Nephron (organoid): ENCODE measurements at regions not wholly inside any gene's neighbourhood (a gene's known extent, or its start where the extent isn't known, plus 50 kb on each side); places are given as distances from the start of the nearest gene placed in this dataset.

Experiments
- H3K27ac Mint-ChIP-seq, 3 experiments: 2 replicates each; pipeline ENCODE4 v1.8.0; 2020; ENCODE audit warnings: mixed read lengths in 3 of 3, mild to moderate bottlenecking in 2 of 3, moderate library complexity in 1 of 3
- H3K27me3 Mint-ChIP-seq: 2 replicates; pipeline ENCODE4 v1.8.0; 2021; ENCODE audit warnings: low read depth, mild to moderate bottlenecking, moderate library complexity, mixed read lengths
- H3K36me3 Mint-ChIP-seq: 2 replicates; pipeline ENCODE4 v1.8.0; 2020; ENCODE audit warnings: low read depth, mixed read lengths
- H3K4me1 Mint-ChIP-seq: 2 replicates; pipeline ENCODE4 v1.8.0; 2020; ENCODE audit warnings: mixed read lengths
- H3K4me3 Mint-ChIP-seq, 3 experiments: 2 replicates each; pipeline ENCODE4 v1.8.0; 2020; ENCODE audit warnings: mild to moderate bottlenecking in 3 of 3, mixed read lengths in 3 of 3, moderate library complexity in 2 of 3
- H3K9me3 Mint-ChIP-seq: 2 replicates; pipeline ENCODE4 v1.8.0; 2020; ENCODE audit warnings: mixed read lengths
- TF ChIP-seq, protein P1 (sequence below), 3 experiments: fragments of 200-600 bp; sonication (generic); IDR thresholded peaks; one replicate each; pipeline ENCODE4 v1.5.0; 2021; ENCODE audit warnings: antibody characterized with exemption in 3 of 3; ENCODE audit not compliant: unreplicated experiment in 3 of 3

DNA sequence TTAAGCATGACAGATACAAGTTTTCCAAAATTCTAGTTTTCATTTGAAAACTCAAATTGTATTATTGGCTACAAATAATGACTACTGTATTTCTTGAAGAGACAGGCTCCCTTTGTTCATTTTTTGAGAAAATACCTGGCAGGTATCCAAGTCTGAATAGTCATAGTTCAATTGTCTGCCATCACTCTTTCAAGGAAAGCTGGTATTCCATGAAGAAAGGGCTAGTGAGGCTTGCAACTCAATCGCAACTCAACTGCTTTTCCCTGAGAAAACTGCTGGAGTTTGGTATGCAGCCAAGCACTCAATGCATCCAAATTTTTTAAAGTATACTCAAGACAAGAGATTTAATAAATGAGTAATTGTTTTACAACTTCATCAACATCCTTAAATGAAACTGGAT is 61.4 kb upstream of the TRIO start:
- H3K9me3 Mint-ChIP-seq = no peaks in the 10 kb centered on the region
- TF ChIP-seq, protein P1, sequence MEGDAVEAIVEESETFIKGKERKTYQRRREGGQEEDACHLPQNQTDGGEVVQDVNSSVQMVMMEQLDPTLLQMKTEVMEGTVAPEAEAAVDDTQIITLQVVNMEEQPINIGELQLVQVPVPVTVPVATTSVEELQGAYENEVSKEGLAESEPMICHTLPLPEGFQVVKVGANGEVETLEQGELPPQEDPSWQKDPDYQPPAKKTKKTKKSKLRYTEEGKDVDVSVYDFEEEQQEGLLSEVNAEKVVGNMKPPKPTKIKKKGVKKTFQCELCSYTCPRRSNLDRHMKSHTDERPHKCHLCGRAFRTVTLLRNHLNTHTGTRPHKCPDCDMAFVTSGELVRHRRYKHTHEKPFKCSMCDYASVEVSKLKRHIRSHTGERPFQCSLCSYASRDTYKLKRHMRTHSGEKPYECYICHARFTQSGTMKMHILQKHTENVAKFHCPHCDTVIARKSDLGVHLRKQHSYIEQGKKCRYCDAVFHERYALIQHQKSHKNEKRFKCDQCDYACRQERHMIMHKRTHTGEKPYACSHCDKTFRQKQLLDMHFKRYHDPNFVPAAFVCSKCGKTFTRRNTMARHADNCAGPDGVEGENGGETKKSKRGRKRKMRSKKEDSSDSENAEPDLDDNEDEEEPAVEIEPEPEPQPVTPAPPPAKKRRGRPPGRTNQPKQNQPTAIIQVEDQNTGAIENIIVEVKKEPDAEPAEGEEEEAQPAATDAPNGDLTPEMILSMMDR (IDR thresholded peaks at IDR 0.05; ENCODE audit: unreplicated experiment in 3 of 3) = no peak
- no peak overlapping the region for H3K4me3 Mint-ChIP-seq
- H3K36me3 Mint-ChIP-seq = no peaks in the 10 kb centered on the region
- peaks cover 21% of the 10 kb centered on the region for H3K27me3 Mint-ChIP-seq
- no peaks in the 10 kb centered on the region for H3K4me1 Mint-ChIP-seq
- H3K27ac Mint-ChIP-seq = no peak overlapping the region

DNA sequence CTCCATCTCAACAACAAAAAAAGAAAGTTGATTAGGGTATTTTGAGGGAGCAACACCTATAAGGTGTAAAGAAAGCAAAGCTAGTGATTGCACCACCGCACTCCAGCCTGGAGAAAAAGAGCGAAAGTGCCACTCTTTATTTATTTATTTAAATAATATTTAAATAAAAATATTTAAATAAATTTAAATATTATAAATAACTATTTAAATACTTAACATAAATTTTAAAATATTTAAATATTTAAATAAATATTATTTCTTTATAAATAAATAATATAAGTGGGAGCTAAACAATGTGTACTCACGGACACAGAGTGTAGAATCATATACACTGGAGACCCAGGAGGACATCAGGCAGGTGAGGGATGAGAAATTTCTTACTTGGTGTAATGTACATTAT is 64.4 kb upstream of the TRIO start:
- TF ChIP-seq, protein P1 (IDR thresholded peaks at IDR 0.05; ENCODE audit: unreplicated experiment in 3 of 3) = no peak

DNA sequence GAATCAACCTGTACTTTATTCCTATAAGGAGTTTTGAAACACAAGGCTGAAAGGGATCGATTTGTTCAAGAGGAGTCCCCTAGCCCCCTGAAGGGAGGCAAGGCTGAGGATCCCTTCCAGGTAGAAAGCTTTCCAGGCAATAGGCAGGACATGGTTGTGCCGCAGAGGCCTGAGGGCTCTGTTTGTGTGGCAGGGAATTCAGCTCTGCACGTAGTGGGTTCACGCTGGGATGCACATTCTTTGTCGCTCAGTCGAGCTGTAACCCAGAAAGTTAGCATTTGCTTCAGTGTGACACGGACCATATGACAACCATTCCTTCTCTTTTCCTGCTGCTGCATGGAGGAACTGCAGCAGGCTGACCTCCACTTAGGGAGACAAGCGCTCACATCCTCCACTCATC is 65.6 kb upstream of the TRIO start:
- TF ChIP-seq, protein P1 (IDR thresholded peaks at IDR 0.05; ENCODE audit: unreplicated experiment in 3 of 3) = no peak
- H3K4me3 Mint-ChIP-seq = no peak overlapping the region

More for the DNA sequence above, 64.4 kb upstream of the TRIO start:
- no peaks in the 10 kb centered on the region for H3K4me1 Mint-ChIP-seq
- H3K4me3 Mint-ChIP-seq = no peak overlapping the region
- H3K36me3 Mint-ChIP-seq = no peaks in the 10 kb centered on the region
- H3K27me3 Mint-ChIP-seq = peaks cover 14% of the 10 kb centered on the region
- no peaks in the 10 kb centered on the region for H3K9me3 Mint-ChIP-seq
- no peak overlapping the region for H3K27ac Mint-ChIP-seq

GRCh38 chr5:14076561-14076960 is 66.6 kb upstream of the TRIO start:
- H3K27me3 Mint-ChIP-seq = peaks cover 10% of the 10 kb centered on the region
- H3K4me3 Mint-ChIP-seq = no peak overlapping the region
- H3K27ac Mint-ChIP-seq = no peak overlapping the region
- TF ChIP-seq, protein P1 (IDR thresholded peaks at IDR 0.05; ENCODE audit: unreplicated experiment in 3 of 3) = no peak
- no peaks in the 10 kb centered on the region for H3K4me1 Mint-ChIP-seq
- no peaks in the 10 kb centered on the region for H3K36me3 Mint-ChIP-seq
- H3K9me3 Mint-ChIP-seq = peaks cover 2% of the 10 kb centered on the region

More for the DNA sequence above, 65.6 kb upstream of the TRIO start:
- H3K27me3 Mint-ChIP-seq = peaks cover 14% of the 10 kb centered on the region
- no peaks in the 10 kb centered on the region for H3K36me3 Mint-ChIP-seq
- no peaks in the 10 kb centered on the region for H3K9me3 Mint-ChIP-seq
- H3K27ac Mint-ChIP-seq = no peak overlapping the region
- H3K4me1 Mint-ChIP-seq = no peaks in the 10 kb centered on the region

GRCh38 chr5:14075937-14076336 is 67.2 kb upstream of the TRIO start:
- no peak overlapping the region for H3K27ac Mint-ChIP-seq
- no peak overlapping the region for H3K4me3 Mint-ChIP-seq
- TF ChIP-seq, protein P1 (IDR thresholded peaks at IDR 0.05; ENCODE audit: unreplicated experiment in 3 of 3) = no peak
- no peaks in the 10 kb centered on the region for H3K36me3 Mint-ChIP-seq
- H3K4me1 Mint-ChIP-seq = no peaks in the 10 kb centered on the region
- peaks cover 10% of the 10 kb centered on the region for H3K27me3 Mint-ChIP-seq
- H3K9me3 Mint-ChIP-seq = peaks cover 5% of the 10 kb centered on the region

- H3K36me3 Mint-ChIP-seq = no peaks in the 10 kb centered on the region
- TF ChIP-seq, protein P1 (IDR thresholded peaks at IDR 0.05; ENCODE audit: unreplicated experiment in 3 of 3) = no peak
- H3K4me3 Mint-ChIP-seq = no peak overlapping the region
- H3K27ac Mint-ChIP-seq = no peak overlapping the region
- no peaks in the 10 kb centered on the region for H3K4me1 Mint-ChIP-seq
- H3K9me3 Mint-ChIP-seq = peaks cover 5% of the 10 kb centered on the region
- peaks cover 3% of the 10 kb centered on the region for H3K27me3 Mint-ChIP-seq
Measured at GRCh38 chr5:14071433-14071832, 71.7 kb upstream of the TRIO start.
